OCI-LY1 (cell line): ENCODE measurements at regions not wholly inside any gene's neighbourhood (a gene's known extent, or its start where the extent isn't known, plus 50 kb on each side); places are given as distances from the start of the nearest gene placed in this dataset.

Experiments
- CTCF ChIP-seq: fragments of 200-600 bp; sonication (generic), shearing (Covaris generic); IDR thresholded peaks from 2 replicates; pipeline ENCODE4 v1.5.1; 2017; ENCODE audit warnings: mild to moderate bottlenecking, antibody characterized with exemption, low read length, moderate library complexity, mixed read lengths
- EZH2 ChIP-seq: fragments of 200-600 bp; sonication (generic), shearing (Covaris generic); IDR thresholded peaks from 2 replicates; pipeline ENCODE4 v1.8.0; 2017; ENCODE audit warnings: borderline replicate concordance, mixed run types, mild to moderate bottlenecking, antibody characterized with exemption, low read length, moderate library complexity, mixed read lengths

- TF ChIP-seq CTCF (no peak), EZH2 (no peak)
These were observed 308.1 kb upstream of the SALL3 start for GRCh38 chr18:78671551-78671950.
